ENCODE measurements at regions not wholly inside any gene's neighbourhood (a gene's known extent, or its start where the extent isn't known, plus 50 kb on each side); places are given as distances from the start of the nearest gene placed in this dataset.
A peak's percentile ranks its signal among the peaks of the same experiment; 100 is the strongest.

GRCh38 chr10:91153508-91153907, 67.0 kb upstream of the PCGF5 start:
- DNase-seq (ENCODE audit: extremely low spot score in 2 of 2), result no peak
- no peaks in the 10 kb centered on the region for H3K36me3 ChIP-seq
- H3K27me3 ChIP-seq, result no peaks in the 10 kb centered on the region
- H3K27ac ChIP-seq, result no peak overlapping the region
- no peak for TF ChIP-seq POLR2A (IDR thresholded peaks at IDR 0.05)
- TF ChIP-seq POLR2AphosphoS5 (IDR thresholded peaks at IDR 0.05; ENCODE audit: insufficient read depth in 1 of 2, low read depth in 1 of 2), result no peak
- no peak for TF ChIP-seq CTCF (IDR thresholded peaks at IDR 0.05)
- H3K4me3 ChIP-seq, result no peak overlapping the region
- H3K9me3 ChIP-seq, result no peaks in the 10 kb centered on the region
- no peaks in the 10 kb centered on the region for H3K4me1 ChIP-seq
- intact Hi-C loops (cut with DNase I), result no loop called here

- H3K9me3 ChIP-seq, result no peaks in the 10 kb centered on the region
- no peak overlapping the region for H3K27ac ChIP-seq
- DNase-seq (ENCODE audit: extremely low spot score in 2 of 2), result no peak
- no peak overlapping the region for H3K4me3 ChIP-seq
- TF ChIP-seq POLR2A (IDR thresholded peaks at IDR 0.05), result no peak
- TF ChIP-seq POLR2AphosphoS5 (IDR thresholded peaks at IDR 0.05; ENCODE audit: insufficient read depth in 1 of 2, low read depth in 1 of 2), result no peak
- TF ChIP-seq CTCF (IDR thresholded peaks at IDR 0.05), result no peak
- no peaks in the 10 kb centered on the region for H3K4me1 ChIP-seq
- H3K27me3 ChIP-seq, result no peaks in the 10 kb centered on the region
- intact Hi-C loops (cut with DNase I), result no loop called here
- H3K36me3 ChIP-seq, result no peaks in the 10 kb centered on the region
Measured at GRCh38 chr10:91154842-91155241, 65.6 kb upstream of the PCGF5 start.

GRCh38 chr10:91156196-91156595, 64.3 kb upstream of the PCGF5 start:
- Histone ChIP-seq H3K9me3 (no peaks in the 10 kb centered on the region), H3K27ac (no peak overlapping the region), H3K27me3 (no peaks in the 10 kb centered on the region), H3K36me3 (no peaks in the 10 kb centered on the region), H3K4me3 (no peak overlapping the region), H3K4me1 (no peaks in the 10 kb centered on the region)
- no peak for TF ChIP-seq POLR2A (IDR thresholded peaks at IDR 0.05)
- TF ChIP-seq POLR2AphosphoS5 (IDR thresholded peaks at IDR 0.05; ENCODE audit: insufficient read depth in 1 of 2, low read depth in 1 of 2), result no peak
- no peak for TF ChIP-seq CTCF (IDR thresholded peaks at IDR 0.05)
- intact Hi-C loops (cut with DNase I), result no loop called here
- DNase-seq (ENCODE audit: extremely low spot score in 2 of 2), result no peak

- Histone ChIP-seq H3K4me1 (peaks cover 10% of the 10 kb centered on the region), H3K27ac (no peak overlapping the region), H3K36me3 (no peaks in the 10 kb centered on the region), H3K27me3 (no peaks in the 10 kb centered on the region), H3K4me3 (no peak overlapping the region), H3K9me3 (no peaks in the 10 kb centered on the region)
- TF ChIP-seq CTCF (IDR thresholded peaks at IDR 0.05) (no peak), POLR2A (IDR thresholded peaks at IDR 0.05) (no peak), POLR2AphosphoS5 (IDR thresholded peaks at IDR 0.05; ENCODE audit: insufficient read depth in 1 of 2, low read depth in 1 of 2) (no peak)
- intact Hi-C loops (cut with DNase I), result no loop called here
- no peak for DNase-seq (ENCODE audit: extremely low spot score in 2 of 2)
Measured at GRCh38 chr10:91159254-91159783, 61.1 kb upstream of the PCGF5 start.

GRCh38 chr10:91162050-91162494, 58.4 kb upstream of the PCGF5 start:
- intact Hi-C loops (cut with DNase I), result loop anchor here (10.0 kb wide), 1 partner anchor 63 kb away; the partner anchor contains the start of gene PCGF5
- H3K9me3 ChIP-seq, result no peaks in the 10 kb centered on the region
- DNase-seq (ENCODE audit: extremely low spot score in 2 of 2), result no peak

More at GRCh38 chr10:91162050-91162494, 58.4 kb upstream of the PCGF5 start:
- no peaks in the 10 kb centered on the region for H3K36me3 ChIP-seq
- H3K4me1 ChIP-seq, result peaks cover 19% of the 10 kb centered on the region
- TF ChIP-seq CTCF (IDR thresholded peaks at IDR 0.05) (no peak), POLR2A (IDR thresholded peaks at IDR 0.05) (no peak), POLR2AphosphoS5 (IDR thresholded peaks at IDR 0.05; ENCODE audit: insufficient read depth in 1 of 2, low read depth in 1 of 2) (no peak)
- peak overlapping the region; percentile 92 for H3K27ac ChIP-seq
- peak overlapping the region; percentile 87 to 91 for H3K4me3 ChIP-seq
- H3K27me3 ChIP-seq, result no peaks in the 10 kb centered on the region

Measured in vagina (tissue), 2 donors.